Left renal pelvis (tissue), 4 donors: ENCODE measurements at regions not wholly inside any gene's neighbourhood (a gene's known extent, or its start where the extent isn't known, plus 50 kb on each side); places are given as distances from the start of the nearest gene placed in this dataset.

Experiments used
- DNase-seq, 4 donors: peaks; one replicate each; pipeline ENCODE4 v3.0.0-alpha.2; 2013; ENCODE audit warnings: low read depth in 4 of 4, low spot score in 3 of 4

- DNase-seq: no peak
These were observed 50.4 kb upstream of the PPM1B start for GRCh38 chr2:44118257-44118656.
